OCI-LY7 (cell line): ENCODE measurements at regions not wholly inside any gene's neighbourhood (a gene's known extent, or its start where the extent isn't known, plus 50 kb on each side); places are given as distances from the start of the nearest gene placed in this dataset.

Experiments used
- BruUV-seq: library from RNA; stranded (reverse); fragments of 400-500 nt; replicated peaks from 2 replicates; lab custom pipeline; 2021; lab: Mats Ljungman, UMichigan
- CTCF ChIA-PET: fragments of 300-600 bp; sonication (Branson Sonifier 250); formaldehyde crosslinking; loops from one replicate; lab custom pipeline; 2022; ENCODE audit warnings: antibody characterized with exemption; ENCODE audit not compliant: unreplicated experiment; lab: Charles Lee
- POLR2A ChIA-PET: fragments of 300-600 bp; sonication (Branson Sonifier 250); formaldehyde crosslinking; loops from one replicate; lab custom pipeline; 2022; ENCODE audit warnings: antibody characterized with exemption; lab: Charles Lee
- DNase-seq: peaks from one replicate; pipeline ENCODE4 v3.0.0-alpha.2; 2015; ENCODE audit warnings: low spot score
- H2AFZ ChIP-seq: fragments of 200-600 bp; sonication (generic), shearing (Covaris generic); 2 replicates; pipeline ENCODE4 v1.6.1; 2014; ENCODE audit warnings: mild to moderate bottlenecking, antibody characterized with exemption, low read length, moderate library complexity
- H3K27ac ChIP-seq: fragments of 200-600 bp; sonication (generic); 2 replicates; pipeline ENCODE4 v1.5.1; 2014; ENCODE audit warnings: mixed run types, low read depth, mild to moderate bottlenecking, moderate library complexity, low read length, inconsistent platforms; ENCODE audit not compliant: poor library complexity, severe bottlenecking
- H3K36me3 ChIP-seq: fragments of 200-600 bp; sonication (generic); 2 replicates; pipeline ENCODE4 v1.6.1; 2014; ENCODE audit warnings: mild to moderate bottlenecking, antibody characterized with exemption, low read length, moderate library complexity, mixed read lengths; ENCODE audit not compliant: insufficient read depth
- H3K4me1 ChIP-seq: fragments of 200-600 bp; sonication (generic); 2 replicates; pipeline ENCODE4 v1.5.1; 2014; ENCODE audit warnings: mild to moderate bottlenecking, low read length; ENCODE audit not compliant: insufficient read depth, poor library complexity, severe bottlenecking
- H3K4me2 ChIP-seq: fragments of 200-600 bp; sonication (generic); 2 replicates; pipeline ENCODE4 v1.6.1; 2014; ENCODE audit warnings: mild to moderate bottlenecking, low read length
- H3K4me3 ChIP-seq: fragments of 200-600 bp; sonication (generic); 2 replicates; pipeline ENCODE4 v1.5.1; 2014; ENCODE audit warnings: mild to moderate bottlenecking, low read depth, low read length; ENCODE audit not compliant: poor library complexity, severe bottlenecking
- H3K79me2 ChIP-seq: fragments of 200-600 bp; sonication (generic); 2 replicates; pipeline ENCODE4 v1.6.1; 2016; ENCODE audit warnings: low read depth, mild to moderate bottlenecking, low read length, moderate library complexity, mixed read lengths; ENCODE audit not compliant: insufficient read depth
- H3K9me2 ChIP-seq: fragments of 200-600 bp; sonication (generic); 2 replicates; pipeline ENCODE4 v1.6.1; 2016; ENCODE audit warnings: mild to moderate bottlenecking, low read length, mixed read lengths; ENCODE audit not compliant: insufficient read depth
- H3K9me3 ChIP-seq: fragments of 200-600 bp; sonication (generic); 2 replicates; pipeline ENCODE4 v1.6.1; 2014; ENCODE audit warnings: mild to moderate bottlenecking, mixed run types, low read length, mixed read lengths
- H4K20me1 ChIP-seq: fragments of 200-600 bp; sonication (generic); 2 replicates; pipeline ENCODE4 v1.6.1; 2014; ENCODE audit warnings: mild to moderate bottlenecking, antibody characterized with exemption, low read length, moderate library complexity, mixed read lengths; ENCODE audit not compliant: insufficient read depth
- CTCF ChIP-seq: fragments of 200-600 bp; sonication (generic); conservative IDR thresholded peaks from 2 replicates; pipeline ENCODE4 v1.5.1; 2014; ENCODE audit warnings: mild to moderate bottlenecking, antibody characterized with exemption, low read length, moderate library complexity, mixed read lengths
- EZH2phosphoT487 ChIP-seq: fragments of 200-600 bp; sonication (generic); IDR thresholded peaks from 2 replicates; pipeline ENCODE4 v1.6.1; 2018; ENCODE audit warnings: low read depth, borderline replicate concordance, mild to moderate bottlenecking, mixed run types, antibody characterized with exemption, low read length, moderate library complexity, mixed read lengths
- intact Hi-C: fragments of 100-400 bp; cut with micrococcal nuclease; formaldehyde crosslinking; loops from one replicate; pipeline ENCODE4 v1.10.0; 2022; ENCODE audit not compliant: unreplicated experiment

GRCh38 chr5:97266576-97266975, 83.5 kb upstream of the RIOK2 start:
- no peak for DNase-seq
- CTCF ChIA-PET, result no interaction called here
- no peaks in the 10 kb centered on the region for H3K9me2 ChIP-seq
- TF ChIP-seq EZH2phosphoT487 (no peak), CTCF (no peak)
- intact Hi-C loops, result no loop called here
- no peaks in the 10 kb centered on the region for H3K79me2 ChIP-seq
- no peak overlapping the region for H2AFZ ChIP-seq
- no peaks in the 10 kb centered on the region for H3K4me1 ChIP-seq
- no peaks in the 10 kb centered on the region for H3K36me3 ChIP-seq
- no peak overlapping the region for H3K4me2 ChIP-seq
- H4K20me1 ChIP-seq, result no peaks in the 10 kb centered on the region
- H3K4me3 ChIP-seq, result no peak overlapping the region
- H3K9me3 ChIP-seq, result no peaks in the 10 kb centered on the region
- POLR2A ChIA-PET, result no interaction called here
- BruUV-seq, result no TSS peak
- H3K27ac ChIP-seq, result no peak overlapping the region

DNA sequence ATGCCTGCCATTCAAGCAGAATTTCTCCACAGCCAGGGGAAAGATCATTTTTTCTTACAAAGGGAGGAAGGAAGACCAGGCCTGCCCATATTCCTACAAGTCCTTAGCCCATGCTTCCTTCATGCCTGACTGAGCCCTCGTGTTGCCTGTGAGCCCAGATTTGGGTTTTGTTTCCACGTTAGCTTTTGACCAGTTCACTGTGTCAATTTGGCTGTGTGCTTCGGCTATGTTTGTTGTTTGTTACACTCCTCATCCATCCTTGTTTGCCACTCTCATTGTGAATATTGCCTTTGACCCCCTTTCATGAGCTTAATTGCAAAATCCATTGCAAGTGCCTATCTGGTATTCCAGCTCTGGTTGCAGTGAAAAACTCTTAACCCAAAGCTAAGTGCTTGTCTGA, 84.7 kb upstream of the RIOK2 start:
- ChIA-PET CTCF (no interaction called here), POLR2A (no interaction called here)
- no peak overlapping the region for H3K4me2 ChIP-seq
- no peaks in the 10 kb centered on the region for H3K9me2 ChIP-seq
- no peaks in the 10 kb centered on the region for H3K4me1 ChIP-seq
- no peak for DNase-seq
- H2AFZ ChIP-seq, result no peak overlapping the region
- H3K79me2 ChIP-seq, result no peaks in the 10 kb centered on the region
- H3K9me3 ChIP-seq, result no peaks in the 10 kb centered on the region
- no peak overlapping the region for H3K27ac ChIP-seq
- intact Hi-C loops, result no loop called here
- no peaks in the 10 kb centered on the region for H3K36me3 ChIP-seq
- TF ChIP-seq EZH2phosphoT487 (no peak), CTCF (no peak)
- no peaks in the 10 kb centered on the region for H4K20me1 ChIP-seq
- H3K4me3 ChIP-seq, result no peak overlapping the region
- no TSS peak for BruUV-seq

GRCh38 chr5:97276474-97277120, 93.5 kb upstream of the RIOK2 start:
- no TSS peak for BruUV-seq
- TF ChIP-seq EZH2phosphoT487, result no peak
- TF ChIP-seq CTCF, result no peak
- intact Hi-C loops, result no loop called here
- Histone ChIP-seq H3K36me3 (no peaks in the 10 kb centered on the region), H3K79me2 (no peaks in the 10 kb centered on the region), H2AFZ (no peak overlapping the region), H3K9me3 (no peaks in the 10 kb centered on the region), H4K20me1 (no peaks in the 10 kb centered on the region), H3K27ac (no peak overlapping the region), H3K9me2 (no peaks in the 10 kb centered on the region), H3K4me2 (no peak overlapping the region), H3K4me1 (no peaks in the 10 kb centered on the region), H3K4me3 (no peak overlapping the region)
- DNase-seq, result no peak
- ChIA-PET POLR2A (no interaction called here), CTCF (no interaction called here)
